ENCODE measurements at regions not wholly inside any gene's neighbourhood (a gene's known extent, or its start where the extent isn't known, plus 50 kb on each side); places are given as distances from the start of the nearest gene placed in this dataset.
A peak's percentile ranks its signal among the peaks of the same experiment; 100 is the strongest.

GRCh38 chr5:82639393-82640144, 361.4 kb upstream of the RPS23 start:
- no peak overlapping the region for H2AFZ ChIP-seq (ENCODE audit: insufficient read depth, low read length, poor library complexity)
- no peak overlapping the region for H3K18ac ChIP-seq (ENCODE audit: low read length)
- H2BK120ac ChIP-seq (ENCODE audit: insufficient read depth, low read length, poor library complexity) = no peak overlapping the region
- no peaks in the 10 kb centered on the region for H3K4me1 ChIP-seq (ENCODE audit: control insufficient read depth in 1 of 2, insufficient read depth in 2 of 2, low read length in 2 of 2)
- no peak overlapping the region for H3K4me2 ChIP-seq (ENCODE audit: low read length)
- H3K27me3 ChIP-seq (ENCODE audit: insufficient read depth, low read length) = no peaks in the 10 kb centered on the region
- no peak overlapping the region for H2BK12ac ChIP-seq (ENCODE audit: low read length)
- H3K23ac ChIP-seq (ENCODE audit: low read length) = no peak overlapping the region
- H2BK5ac ChIP-seq (ENCODE audit: low read depth, low read length, poor library complexity) = no peak overlapping the region
- H3K4ac ChIP-seq (ENCODE audit: low read depth, low read length) = no peak overlapping the region
- H3K9ac ChIP-seq (ENCODE audit: low read length) = no peak overlapping the region
- no peak overlapping the region for H4K12ac ChIP-seq (ENCODE audit: low read depth, low read length)
- H3K9me3 ChIP-seq (ENCODE audit: insufficient read depth, low read depth, low read length) = no peaks in the 10 kb centered on the region
- H4K8ac ChIP-seq (ENCODE audit: low read depth, low read length) = no peak overlapping the region
- no peak overlapping the region for H3K27ac ChIP-seq (ENCODE audit: low read depth, low read length)
- no peak for DNase-seq
- no peaks in the 10 kb centered on the region for H3K79me2 ChIP-seq (ENCODE audit: control insufficient read depth, insufficient read depth, low read length, poor library complexity)
- H3K36me3 ChIP-seq (ENCODE audit: control insufficient read depth in 1 of 2, insufficient read depth in 2 of 2, low read length in 2 of 2) = no peaks in the 10 kb centered on the region
- no CpG with 5 or more reads among the region's 2 CpGs for whole genome bisulfite sequencing (ENCODE audit: extremely low coverage, insufficient coverage, insufficient read length)
- no peaks in the 10 kb centered on the region for H3K79me1 ChIP-seq (ENCODE audit: low read length)
- no peak overlapping the region for H4K91ac ChIP-seq (ENCODE audit: low read depth, low read length)
- no peak overlapping the region for H2AK5ac ChIP-seq (ENCODE audit: low read length)
- no peak overlapping the region for H3K4me3 ChIP-seq (ENCODE audit: low read depth, low read length)
- no peak overlapping the region for H3K14ac ChIP-seq (ENCODE audit: low read length)

- WGBS (ENCODE audit: extremely low coverage, insufficient coverage, insufficient read length) = no CpG with 5 or more reads among the region's 1 CpG
- Histone ChIP-seq H4K8ac (ENCODE audit: low read depth, low read length) (no peak overlapping the region), H2BK120ac (ENCODE audit: insufficient read depth, low read length, poor library complexity) (no peak overlapping the region)
Measured at GRCh38 chr5:82636591-82636990, 358.4 kb upstream of the RPS23 start.

GRCh38 chr5:82635561-82636288, 357.6 kb upstream of the RPS23 start:
- no peak overlapping the region for H4K8ac ChIP-seq (ENCODE audit: low read depth, low read length)
- H4K12ac ChIP-seq (ENCODE audit: low read depth, low read length) = no peak overlapping the region
- H3K4me3 ChIP-seq (ENCODE audit: low read depth, low read length) = no peak overlapping the region
- no peak overlapping the region for H3K4me2 ChIP-seq (ENCODE audit: low read length)
- H3K4ac ChIP-seq (ENCODE audit: low read depth, low read length) = no peak overlapping the region
- H3K4me1 ChIP-seq (ENCODE audit: control insufficient read depth in 1 of 2, insufficient read depth in 2 of 2, low read length in 2 of 2) = no peaks in the 10 kb centered on the region
- no peaks in the 10 kb centered on the region for H3K79me1 ChIP-seq (ENCODE audit: low read length)
- no peak overlapping the region for H2BK120ac ChIP-seq (ENCODE audit: insufficient read depth, low read length, poor library complexity)
- H2AK5ac ChIP-seq (ENCODE audit: low read length) = no peak overlapping the region
- H3K18ac ChIP-seq (ENCODE audit: low read length) = no peak overlapping the region
- H3K9me3 ChIP-seq (ENCODE audit: insufficient read depth, low read depth, low read length) = no peaks in the 10 kb centered on the region
- H3K79me2 ChIP-seq (ENCODE audit: control insufficient read depth, insufficient read depth, low read length, poor library complexity) = no peaks in the 10 kb centered on the region
- DNase-seq = peak in 1 of 2 donors; percentile 28
- no peak overlapping the region for H2BK12ac ChIP-seq (ENCODE audit: low read length)
- WGBS (ENCODE audit: extremely low coverage, insufficient coverage, insufficient read length) = no CpG with 5 or more reads among the region's 4 CpGs
- H4K91ac ChIP-seq (ENCODE audit: low read depth, low read length) = no peak overlapping the region
- no peak overlapping the region for H3K14ac ChIP-seq (ENCODE audit: low read length)
- no peak overlapping the region for H2BK5ac ChIP-seq (ENCODE audit: low read depth, low read length, poor library complexity)
- no peak overlapping the region for H2AFZ ChIP-seq (ENCODE audit: insufficient read depth, low read length, poor library complexity)
- no peak overlapping the region for H3K27ac ChIP-seq (ENCODE audit: low read depth, low read length)
- H3K23ac ChIP-seq (ENCODE audit: low read length) = no peak overlapping the region
- no peaks in the 10 kb centered on the region for H3K27me3 ChIP-seq (ENCODE audit: insufficient read depth, low read length)
- H3K9ac ChIP-seq (ENCODE audit: low read length) = no peak overlapping the region
- H3K36me3 ChIP-seq (ENCODE audit: control insufficient read depth in 1 of 2, insufficient read depth in 2 of 2, low read length in 2 of 2) = no peaks in the 10 kb centered on the region

More at GRCh38 chr5:82636591-82636990, 358.4 kb upstream of the RPS23 start:
- no peak overlapping the region for H2AFZ ChIP-seq (ENCODE audit: insufficient read depth, low read length, poor library complexity)
- no peak overlapping the region for H2AK5ac ChIP-seq (ENCODE audit: low read length)
- H2BK12ac ChIP-seq (ENCODE audit: low read length) = no peak overlapping the region
- H3K9ac ChIP-seq (ENCODE audit: low read length) = no peak overlapping the region
- no peaks in the 10 kb centered on the region for H3K9me3 ChIP-seq (ENCODE audit: insufficient read depth, low read depth, low read length)
- H3K27ac ChIP-seq (ENCODE audit: low read depth, low read length) = no peak overlapping the region
- H3K4me1 ChIP-seq (ENCODE audit: control insufficient read depth in 1 of 2, insufficient read depth in 2 of 2, low read length in 2 of 2) = no peaks in the 10 kb centered on the region
- H3K23ac ChIP-seq (ENCODE audit: low read length) = no peak overlapping the region
- H3K4ac ChIP-seq (ENCODE audit: low read depth, low read length) = no peak overlapping the region
- H3K4me3 ChIP-seq (ENCODE audit: low read depth, low read length) = no peak overlapping the region
- H3K36me3 ChIP-seq (ENCODE audit: control insufficient read depth in 1 of 2, insufficient read depth in 2 of 2, low read length in 2 of 2) = no peaks in the 10 kb centered on the region
- H3K14ac ChIP-seq (ENCODE audit: low read length) = no peak overlapping the region
- no peak overlapping the region for H3K18ac ChIP-seq (ENCODE audit: low read length)
- no peak overlapping the region for H3K4me2 ChIP-seq (ENCODE audit: low read length)
- no peak overlapping the region for H2BK5ac ChIP-seq (ENCODE audit: low read depth, low read length, poor library complexity)
- no peak overlapping the region for H4K12ac ChIP-seq (ENCODE audit: low read depth, low read length)
- no peaks in the 10 kb centered on the region for H3K27me3 ChIP-seq (ENCODE audit: insufficient read depth, low read length)
- H3K79me1 ChIP-seq (ENCODE audit: low read length) = no peaks in the 10 kb centered on the region
- no peak for DNase-seq
- no peaks in the 10 kb centered on the region for H3K79me2 ChIP-seq (ENCODE audit: control insufficient read depth, insufficient read depth, low read length, poor library complexity)
- H4K91ac ChIP-seq (ENCODE audit: low read depth, low read length) = no peak overlapping the region

- Histone ChIP-seq H3K79me1 (ENCODE audit: low read length) (no peaks in the 10 kb centered on the region), H3K9me3 (ENCODE audit: insufficient read depth, low read depth, low read length) (no peaks in the 10 kb centered on the region), H4K8ac (ENCODE audit: low read depth, low read length) (no peak overlapping the region), H3K27ac (ENCODE audit: low read depth, low read length) (no peak overlapping the region), H2AK5ac (ENCODE audit: low read length) (no peak overlapping the region), H3K4me3 (ENCODE audit: low read depth, low read length) (no peak overlapping the region), H2BK12ac (ENCODE audit: low read length) (no peak overlapping the region), H2AFZ (ENCODE audit: insufficient read depth, low read length, poor library complexity) (no peak overlapping the region), H3K4me1 (ENCODE audit: control insufficient read depth in 1 of 2, insufficient read depth in 2 of 2, low read length in 2 of 2) (no peaks in the 10 kb centered on the region), H4K12ac (ENCODE audit: low read depth, low read length) (no peak overlapping the region), H4K91ac (ENCODE audit: low read depth, low read length) (no peak overlapping the region), H2BK120ac (ENCODE audit: insufficient read depth, low read length, poor library complexity) (no peak overlapping the region), H3K18ac (ENCODE audit: low read length) (no peak overlapping the region), H2BK5ac (ENCODE audit: low read depth, low read length, poor library complexity) (no peak overlapping the region), H3K4me2 (ENCODE audit: low read length) (no peak overlapping the region), H3K4ac (ENCODE audit: low read depth, low read length) (no peak overlapping the region), H3K9ac (ENCODE audit: low read length) (no peak overlapping the region), H3K79me2 (ENCODE audit: control insufficient read depth, insufficient read depth, low read length, poor library complexity) (no peaks in the 10 kb centered on the region), H3K36me3 (ENCODE audit: control insufficient read depth in 1 of 2, insufficient read depth in 2 of 2, low read length in 2 of 2) (no peaks in the 10 kb centered on the region), H3K27me3 (ENCODE audit: insufficient read depth, low read length) (no peaks in the 10 kb centered on the region), H3K14ac (ENCODE audit: low read length) (no peak overlapping the region), H3K23ac (ENCODE audit: low read length) (no peak overlapping the region)
- no peak for DNase-seq
- WGBS (ENCODE audit: extremely low coverage, insufficient coverage, insufficient read length) = no CpG with 5 or more reads among the region's 1 CpG
Measured at GRCh38 chr5:82628364-82628910, 350.3 kb upstream of the RPS23 start.

Data from trophoblast cell (in vitro differentiated cells and primary cell).